ENCODE measurements at regions not wholly inside any gene's neighbourhood (a gene's known extent, or its start where the extent isn't known, plus 50 kb on each side); places are given as distances from the start of the nearest gene placed in this dataset.

DNA sequence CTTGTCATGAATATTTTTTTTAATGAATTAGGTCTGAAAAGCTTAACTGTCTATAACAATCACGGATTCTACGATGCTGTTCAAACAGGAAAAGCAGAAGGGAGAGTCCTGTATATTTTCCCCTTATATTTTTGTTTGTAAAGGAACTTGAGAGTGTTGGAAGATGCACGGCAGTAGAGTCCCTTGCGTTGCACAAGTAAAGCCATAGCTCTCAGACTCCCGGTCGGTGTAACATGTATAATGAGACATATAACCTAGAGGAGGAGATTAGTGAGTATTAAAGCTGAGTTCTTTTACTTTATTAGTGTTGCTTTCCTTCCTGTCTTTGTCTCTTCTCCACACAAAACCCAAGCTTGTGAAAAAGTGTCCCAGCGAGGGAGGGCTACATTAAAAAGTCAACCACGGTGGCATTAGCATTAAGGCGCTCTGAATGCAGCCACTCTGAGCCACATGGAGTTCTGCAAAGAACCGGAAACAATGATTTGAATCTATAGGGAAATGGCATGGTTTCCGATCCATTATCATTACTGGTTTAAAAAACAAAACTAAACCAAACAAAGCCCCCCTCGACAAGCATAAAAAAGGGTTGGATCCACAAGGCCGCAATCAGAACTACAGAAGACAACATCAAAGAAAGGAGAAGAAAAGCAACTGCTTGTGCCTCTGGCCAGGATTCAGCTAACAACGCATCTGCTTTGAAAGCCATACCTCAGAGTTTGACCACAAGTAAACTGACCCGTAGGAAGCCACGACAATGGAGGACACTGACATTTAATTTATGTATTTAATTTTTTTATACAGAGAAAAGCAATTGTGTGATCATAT is 356.8 kb downstream of the LMO4 start:
- DNase-seq: peak in 1 of 2 experiments; percentile 6

DNA sequence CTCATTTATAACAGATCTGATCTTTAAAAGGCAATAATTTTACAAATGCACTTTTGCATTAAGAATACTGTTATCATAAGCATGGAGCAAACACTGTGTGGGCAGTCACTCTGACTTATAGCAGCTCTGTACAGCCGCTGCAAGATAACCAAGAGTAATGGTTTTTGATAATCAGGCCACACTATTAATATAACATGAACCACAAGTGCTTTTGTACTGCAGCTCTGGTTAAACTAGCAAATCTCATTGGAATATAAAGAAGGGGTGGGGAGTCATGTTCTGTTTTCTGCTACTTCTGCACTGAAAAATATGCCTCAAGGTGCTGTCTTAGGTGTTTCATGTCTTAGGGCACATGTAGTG is 357.4 kb downstream of the LMO4 start:
- DNase-seq: no peak

DNA sequence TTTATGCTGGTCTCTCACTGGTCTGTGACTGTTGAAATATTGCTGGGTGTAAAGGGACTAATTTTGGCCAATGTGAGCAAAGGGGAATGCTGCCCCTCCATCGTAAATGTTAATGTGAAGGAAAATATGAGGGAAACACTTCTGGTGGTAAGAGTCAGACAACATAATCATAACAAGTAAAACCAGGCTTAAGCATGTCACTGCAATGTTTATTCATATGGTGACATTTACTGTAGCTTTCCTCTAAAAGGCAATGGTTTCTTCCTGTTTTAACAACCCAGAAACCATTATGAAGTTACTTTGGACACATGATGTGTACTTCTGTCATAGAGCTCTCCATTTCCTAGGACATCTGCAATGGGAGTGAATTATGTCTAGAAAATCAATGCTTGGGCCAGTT is 358.0 kb downstream of the LMO4 start:
- no peak for DNase-seq

DNA sequence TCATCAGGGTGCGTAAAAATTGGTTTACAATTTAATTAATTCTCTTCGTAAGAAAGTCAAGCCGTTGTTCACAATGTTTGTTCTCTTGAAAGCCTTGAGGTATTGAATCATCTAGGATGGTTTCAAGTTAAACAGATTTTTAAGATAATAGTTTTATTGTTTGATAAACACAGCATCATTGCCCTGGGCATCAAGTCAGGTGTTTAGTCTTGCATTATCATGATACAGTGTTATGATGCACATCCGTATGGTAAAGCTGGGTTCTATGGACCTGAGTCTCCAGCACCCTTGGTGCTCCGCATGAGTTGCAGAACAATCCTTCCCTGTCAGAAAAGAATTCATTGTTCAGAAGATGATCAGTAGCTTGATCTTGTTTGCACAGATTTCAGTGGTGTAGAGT is 359.5 kb downstream of the LMO4 start:
- no peak for DNase-seq

DNA sequence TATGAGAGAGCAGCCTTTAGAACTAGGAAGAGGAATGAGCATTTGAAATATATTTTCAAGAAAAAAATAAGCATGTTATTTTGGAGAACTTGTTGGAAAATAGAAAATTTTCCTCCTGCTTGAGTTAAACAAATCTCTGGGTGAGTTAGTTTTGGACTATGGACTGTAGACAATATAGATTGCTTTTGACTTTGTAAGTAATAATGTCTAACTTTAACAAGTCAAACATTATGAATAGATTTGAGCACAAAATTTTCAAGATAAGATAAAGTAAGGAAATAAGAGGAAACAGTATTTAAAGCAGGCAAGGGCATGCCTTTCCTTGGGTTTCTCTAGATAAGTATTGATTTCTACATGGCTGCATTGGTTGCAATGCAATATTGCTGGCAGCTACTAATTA is 360.8 kb downstream of the LMO4 start:
- no peak for DNase-seq

DNA sequence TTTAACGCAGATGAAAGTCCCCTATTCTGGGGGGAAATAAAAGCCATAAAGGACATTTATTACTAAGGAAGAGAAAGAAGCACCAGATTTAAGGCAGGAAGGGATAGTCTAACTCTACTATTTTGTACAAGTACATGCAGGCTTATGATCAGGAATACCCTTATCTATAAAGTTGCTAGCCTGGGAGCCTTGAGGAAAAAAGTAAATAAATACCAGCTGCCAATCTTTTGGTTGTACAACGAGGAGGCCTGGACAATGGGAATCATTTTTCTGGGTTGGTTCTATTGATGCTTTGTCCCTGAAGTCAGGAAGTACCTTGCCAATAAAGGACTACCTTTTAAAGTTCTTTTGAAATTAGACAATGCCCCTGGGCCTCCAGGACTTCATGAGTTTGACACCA is 367.8 kb downstream of the LMO4 start:
- no peak for DNase-seq

DNA sequence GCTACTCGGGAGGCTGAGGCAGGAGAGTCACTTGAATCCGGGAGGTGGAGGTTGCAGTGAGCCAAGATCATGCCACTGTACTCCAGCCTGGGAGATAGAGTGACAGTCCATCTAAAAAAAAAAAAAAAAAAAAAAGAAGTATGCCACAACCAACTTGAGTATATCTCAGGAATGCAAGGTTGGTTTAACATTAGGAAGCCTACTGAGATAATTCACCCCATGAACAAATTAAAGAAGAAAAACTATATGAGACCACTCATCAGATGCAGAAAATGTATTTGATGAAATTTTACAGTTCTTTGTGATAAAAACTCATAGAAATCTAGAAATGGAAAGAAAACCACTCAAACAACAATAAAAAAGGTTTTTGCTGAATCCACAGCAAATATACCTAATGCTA is 373.8 kb downstream of the LMO4 start:
- no peak for DNase-seq

DNA sequence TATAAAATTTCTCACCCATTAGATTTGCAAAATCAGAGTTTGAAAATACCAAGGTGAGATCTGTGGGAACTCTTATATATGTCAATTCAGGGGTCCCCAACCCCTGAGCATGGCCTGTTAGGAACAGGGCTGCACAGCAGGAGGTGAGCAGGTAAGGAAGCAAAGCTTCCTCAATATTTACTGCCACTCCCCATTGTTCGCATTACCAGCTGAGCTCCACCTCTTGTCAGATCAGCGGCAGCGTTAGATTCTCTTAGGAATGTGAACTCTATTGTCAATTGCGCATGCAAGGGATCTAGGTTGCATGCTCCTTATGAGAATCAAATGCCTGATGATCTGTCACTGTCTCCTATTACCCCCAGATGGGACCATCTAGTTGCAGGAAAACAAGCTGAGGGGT is 376.6 kb downstream of the LMO4 start:
- no peak for DNase-seq

DNA sequence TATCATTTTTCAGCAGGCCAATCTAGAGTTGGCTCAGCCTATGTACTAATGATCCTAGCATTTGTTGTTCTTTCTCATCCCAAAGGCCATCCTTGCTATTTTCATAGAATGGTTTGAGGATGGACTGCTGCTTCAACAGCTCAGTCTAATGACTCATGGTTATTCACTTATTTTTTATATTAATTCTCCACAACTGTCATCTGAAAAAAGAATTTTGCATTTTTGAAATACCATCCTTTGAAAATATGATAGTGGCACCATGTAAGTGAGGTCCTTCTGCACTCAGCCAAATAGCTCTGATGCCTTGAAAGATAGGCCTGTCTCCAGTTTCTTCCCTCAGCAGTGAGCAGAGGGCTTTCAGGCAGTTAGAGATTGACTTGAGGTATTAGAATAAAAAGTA is 377.5 kb downstream of the LMO4 start:
- DNase-seq: no peak

DNA sequence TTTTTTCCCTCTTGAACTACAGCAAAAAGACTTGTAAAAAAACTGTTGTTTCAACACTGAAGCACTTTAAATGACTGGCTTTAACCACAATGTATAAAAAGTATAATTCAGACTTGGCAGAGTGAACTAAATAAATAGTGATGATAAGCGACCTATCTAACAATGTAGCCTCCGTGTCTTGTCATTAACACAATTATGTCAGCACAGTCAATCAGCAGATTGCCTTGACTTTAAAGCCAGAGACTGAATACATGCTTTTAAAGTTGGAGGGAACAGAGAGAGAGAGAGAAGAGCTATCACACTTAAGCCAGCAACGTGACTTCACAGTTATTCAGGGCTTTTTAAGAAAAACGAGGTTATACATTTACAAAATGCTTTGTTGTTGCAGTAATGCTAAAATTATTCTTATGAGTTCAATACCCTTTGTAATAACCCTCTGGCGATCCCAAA is 378.1 kb downstream of the LMO4 start:
- DNase-seq: peak in 1 of 2 experiments; percentile 26

DNA sequence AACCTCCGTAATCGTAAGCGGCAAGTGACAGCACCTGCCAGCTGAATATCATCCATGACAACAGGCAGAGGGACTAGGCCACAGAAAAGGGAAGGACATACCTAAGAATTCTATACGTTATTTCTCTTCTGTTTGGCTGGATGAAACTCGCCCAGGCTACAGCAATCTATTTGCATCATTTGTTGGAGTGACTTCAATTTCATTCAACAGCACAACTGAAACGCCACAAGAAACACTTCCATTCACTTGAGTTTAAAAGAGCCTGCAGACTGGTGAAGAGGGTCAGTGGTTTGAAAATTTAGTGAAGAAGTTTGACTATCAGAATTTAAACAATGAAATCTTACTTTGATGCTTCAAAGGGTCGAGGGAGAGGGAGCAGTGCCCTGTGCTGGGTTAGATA is 378.7 kb downstream of the LMO4 start:
- no peak for DNase-seq

DNA sequence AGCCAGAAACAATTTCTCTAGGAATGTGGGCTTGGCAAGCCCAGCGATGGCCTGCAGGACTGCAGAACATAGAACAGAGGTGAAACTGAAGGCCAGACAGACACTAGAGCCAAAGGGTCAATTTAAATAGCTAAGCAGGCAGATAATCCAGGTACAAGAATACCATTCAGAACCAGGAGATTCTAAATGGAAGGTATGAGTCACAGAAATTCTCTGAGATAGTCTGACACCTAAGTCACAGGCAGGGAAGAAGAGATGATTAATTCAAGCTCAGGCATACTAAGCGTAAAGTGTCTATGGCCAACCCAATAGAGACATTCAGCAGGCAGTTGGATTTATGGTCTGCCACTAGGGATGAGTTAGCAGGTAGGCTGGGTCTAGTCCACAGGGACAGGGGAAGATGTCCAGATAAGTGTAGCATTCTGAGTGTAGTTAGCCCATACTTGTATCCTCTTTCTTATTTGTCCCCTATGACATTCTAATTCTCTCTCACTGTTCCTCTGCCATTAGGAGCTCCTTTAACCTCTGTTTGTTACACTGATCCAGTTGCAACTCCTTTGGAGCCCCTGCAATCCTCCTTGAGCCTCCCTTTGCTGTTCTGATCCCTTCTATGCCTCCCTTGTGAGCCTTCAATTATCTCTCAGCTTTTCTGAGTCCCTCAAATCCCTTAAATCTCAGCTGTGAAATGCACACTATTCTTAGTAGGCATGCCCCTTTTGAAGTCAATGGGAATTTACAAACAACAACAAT is 383.8 kb downstream of the LMO4 start:
- no peak for DNase-seq

DNA sequence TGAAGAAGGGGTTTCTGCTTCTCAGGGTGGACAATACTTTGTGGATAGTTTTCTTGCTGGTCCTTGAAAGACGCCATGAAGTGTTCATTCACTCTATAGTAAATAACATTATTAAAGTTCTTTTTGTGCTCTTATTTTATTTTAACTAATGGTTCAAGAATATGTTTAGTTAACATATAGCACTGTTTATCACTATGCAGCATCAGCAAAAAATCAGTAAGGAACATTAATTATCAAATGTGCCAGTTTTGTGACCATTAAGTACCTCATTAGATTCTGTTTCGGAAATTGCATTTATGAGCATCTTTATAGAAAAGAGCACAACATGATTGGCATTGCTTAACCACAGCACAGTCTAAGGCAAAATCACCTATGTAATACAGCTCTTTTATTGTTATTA is 385.6 kb downstream of the LMO4 start:
- no peak for DNase-seq

DNA sequence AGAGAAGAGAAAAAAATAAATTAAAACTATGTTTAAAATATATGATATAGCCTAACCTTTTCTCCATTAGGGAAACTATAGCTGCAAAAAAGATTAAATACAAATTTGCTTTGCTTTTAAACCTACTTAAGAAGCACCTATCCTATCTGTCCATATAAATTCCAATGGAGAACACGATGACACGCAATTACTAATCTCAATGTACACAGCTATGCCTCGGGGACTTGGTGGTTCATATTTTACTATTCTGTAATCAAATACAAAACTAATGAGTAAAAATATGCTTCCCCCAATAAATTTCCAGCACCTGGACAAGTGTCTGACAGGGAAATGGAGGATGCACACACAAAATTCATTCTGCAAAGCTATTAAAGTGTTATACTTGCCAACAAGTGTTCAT is 386.4 kb downstream of the LMO4 start:
- no peak for DNase-seq

DNA sequence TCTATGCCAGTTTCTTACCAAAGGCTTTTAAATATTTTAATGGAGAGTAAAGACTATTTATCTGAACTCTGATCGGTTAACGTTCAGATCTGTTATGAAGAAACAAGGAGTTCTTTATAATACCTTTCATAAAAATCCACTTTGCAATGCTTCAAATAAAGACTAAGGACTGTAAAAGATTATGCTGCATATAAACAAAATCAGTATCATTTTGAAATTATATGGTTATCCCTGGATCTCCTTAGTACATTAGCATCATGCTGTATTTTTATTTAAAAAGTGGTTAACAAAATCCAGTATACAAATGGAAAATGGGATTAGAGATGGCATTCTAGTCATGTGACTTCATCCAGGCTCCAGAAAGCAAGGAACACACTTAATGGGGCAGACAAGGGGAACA is 386.8 kb downstream of the LMO4 start:
- no peak for DNase-seq

DNA sequence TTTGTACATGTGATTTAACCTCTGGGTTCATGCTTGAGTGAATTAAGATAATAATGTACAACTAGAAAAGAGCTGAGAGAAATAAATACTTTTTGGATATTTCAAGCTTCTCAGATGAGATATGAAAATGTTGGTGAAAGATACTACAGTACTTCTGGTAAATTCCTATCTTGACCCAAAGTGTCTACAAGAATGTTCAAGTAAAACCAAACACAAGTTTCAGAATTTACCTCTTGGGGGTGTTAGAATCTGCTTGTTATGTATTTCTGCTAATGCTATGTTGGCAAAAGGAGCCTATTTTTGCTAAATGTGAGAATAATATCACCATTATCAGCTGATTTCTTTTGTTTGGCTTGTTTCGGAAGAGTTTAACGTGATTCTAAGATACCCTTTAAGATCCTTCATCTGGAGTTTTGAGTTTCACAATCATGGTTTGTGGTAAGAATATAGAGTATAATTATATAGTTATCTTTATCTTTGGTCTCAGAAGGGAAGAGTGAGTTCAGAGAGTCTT is 388.5 kb downstream of the LMO4 start:
- DNase-seq: no peak

DNA sequence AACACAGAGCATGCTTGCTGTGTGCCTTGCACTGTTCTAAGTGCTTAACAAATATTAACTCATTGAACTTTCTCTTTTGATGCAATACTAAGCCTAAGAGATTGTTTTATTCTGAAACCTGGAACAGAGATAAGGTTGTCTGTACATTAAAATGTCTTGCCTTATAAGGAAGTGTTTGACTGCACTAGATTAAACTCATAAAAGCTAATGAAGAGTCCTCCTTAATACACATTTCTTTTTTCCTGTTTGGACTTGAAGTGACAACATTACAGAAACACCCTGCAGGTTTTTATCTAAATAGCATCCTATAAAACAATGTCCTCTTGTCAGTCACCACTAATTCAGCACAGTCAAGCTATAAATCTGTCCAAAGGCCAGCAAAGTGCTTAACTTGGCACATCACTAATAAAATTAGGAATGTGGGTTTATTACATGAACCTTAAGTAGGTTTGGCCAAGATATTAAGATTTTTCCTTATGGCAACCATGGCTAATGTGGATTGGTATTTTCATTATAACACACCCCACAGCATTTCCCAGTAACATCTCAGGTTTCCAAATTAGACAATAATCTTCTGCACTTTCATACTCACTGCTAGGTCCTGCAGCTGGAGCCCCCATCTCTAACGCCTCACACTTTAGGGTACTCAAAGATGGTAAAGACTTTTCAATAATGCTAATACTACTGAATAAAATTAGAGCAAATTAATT is 389.7 kb downstream of the LMO4 start:
- no peak for DNase-seq

DNA sequence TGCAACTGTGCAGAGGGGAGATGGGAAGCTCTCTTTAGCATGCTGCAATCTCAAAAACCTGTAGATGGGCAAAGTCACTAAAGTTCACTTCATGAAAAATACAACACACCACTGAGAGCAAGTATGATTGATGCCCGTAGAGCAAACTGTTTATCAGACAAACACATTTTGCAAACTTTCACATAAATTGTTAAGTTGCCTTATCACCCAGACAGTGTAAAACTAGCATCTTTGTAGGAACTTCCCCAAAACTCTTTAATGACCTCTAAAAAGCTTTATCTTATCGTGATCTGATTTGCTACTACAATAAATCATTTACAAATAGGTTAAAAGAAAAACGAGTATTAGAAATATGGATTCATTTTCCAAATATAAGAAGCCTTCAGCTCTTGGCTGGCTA is 391.0 kb downstream of the LMO4 start:
- DNase-seq: no peak

DNA sequence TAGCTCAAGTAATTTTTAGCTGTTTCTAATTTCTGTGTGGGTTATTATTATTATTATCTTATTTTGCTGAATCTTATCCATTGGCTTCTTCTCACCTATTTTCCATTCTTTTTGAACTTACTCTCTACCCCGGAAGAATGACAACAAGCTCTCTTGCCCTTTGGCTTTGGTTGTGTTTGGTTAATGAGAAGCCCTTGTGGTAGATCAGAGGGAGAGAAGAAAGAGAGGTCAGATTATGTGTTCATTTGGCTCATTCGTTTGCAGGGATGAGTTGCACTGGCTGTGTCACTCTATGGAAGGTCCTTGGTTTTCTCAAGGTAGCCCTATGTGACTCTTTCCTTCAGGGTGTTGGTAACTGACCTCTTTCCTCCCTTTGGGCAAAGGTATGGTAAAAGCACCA is 391.9 kb downstream of the LMO4 start:
- DNase-seq: no peak

DNA sequence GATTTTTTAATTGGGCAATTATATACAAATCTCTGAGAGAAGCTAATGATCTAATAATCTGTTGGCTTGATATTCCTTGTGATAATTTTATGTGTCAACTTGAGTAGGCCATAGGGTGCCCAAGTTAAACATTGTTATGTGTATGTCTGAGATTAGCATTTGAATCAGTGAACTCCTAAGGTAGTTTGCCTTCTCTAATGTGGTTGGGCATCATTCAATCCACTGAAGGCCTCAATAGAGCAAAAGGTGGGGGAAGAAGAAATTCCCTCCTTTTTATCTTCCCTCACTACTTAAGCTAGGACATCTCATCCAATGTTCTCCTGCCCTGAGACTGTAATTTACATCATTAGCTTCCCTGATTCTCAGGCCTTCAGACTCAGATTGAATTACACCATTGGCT is 394.5 kb downstream of the LMO4 start:
- no peak for DNase-seq

DNA sequence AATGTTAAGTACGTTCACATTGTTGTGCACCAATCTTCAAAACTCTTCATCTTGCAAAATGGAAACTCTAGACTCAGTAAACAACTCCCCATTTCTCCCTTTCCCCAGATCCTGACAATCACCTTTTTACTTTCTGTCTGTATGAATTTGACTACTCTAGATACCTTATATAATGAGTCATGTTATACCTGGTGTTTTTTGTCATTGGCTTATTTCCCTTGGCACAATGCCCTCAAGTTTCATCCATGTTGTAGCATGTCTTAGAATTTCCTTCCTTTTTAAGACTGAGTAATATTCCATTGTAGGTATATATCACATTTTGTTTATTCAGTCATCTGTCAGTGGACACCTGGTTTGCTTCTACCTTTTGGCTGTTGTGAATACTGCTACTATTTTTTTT is 399.5 kb downstream of the LMO4 start:
- DNase-seq: no peak

DNA sequence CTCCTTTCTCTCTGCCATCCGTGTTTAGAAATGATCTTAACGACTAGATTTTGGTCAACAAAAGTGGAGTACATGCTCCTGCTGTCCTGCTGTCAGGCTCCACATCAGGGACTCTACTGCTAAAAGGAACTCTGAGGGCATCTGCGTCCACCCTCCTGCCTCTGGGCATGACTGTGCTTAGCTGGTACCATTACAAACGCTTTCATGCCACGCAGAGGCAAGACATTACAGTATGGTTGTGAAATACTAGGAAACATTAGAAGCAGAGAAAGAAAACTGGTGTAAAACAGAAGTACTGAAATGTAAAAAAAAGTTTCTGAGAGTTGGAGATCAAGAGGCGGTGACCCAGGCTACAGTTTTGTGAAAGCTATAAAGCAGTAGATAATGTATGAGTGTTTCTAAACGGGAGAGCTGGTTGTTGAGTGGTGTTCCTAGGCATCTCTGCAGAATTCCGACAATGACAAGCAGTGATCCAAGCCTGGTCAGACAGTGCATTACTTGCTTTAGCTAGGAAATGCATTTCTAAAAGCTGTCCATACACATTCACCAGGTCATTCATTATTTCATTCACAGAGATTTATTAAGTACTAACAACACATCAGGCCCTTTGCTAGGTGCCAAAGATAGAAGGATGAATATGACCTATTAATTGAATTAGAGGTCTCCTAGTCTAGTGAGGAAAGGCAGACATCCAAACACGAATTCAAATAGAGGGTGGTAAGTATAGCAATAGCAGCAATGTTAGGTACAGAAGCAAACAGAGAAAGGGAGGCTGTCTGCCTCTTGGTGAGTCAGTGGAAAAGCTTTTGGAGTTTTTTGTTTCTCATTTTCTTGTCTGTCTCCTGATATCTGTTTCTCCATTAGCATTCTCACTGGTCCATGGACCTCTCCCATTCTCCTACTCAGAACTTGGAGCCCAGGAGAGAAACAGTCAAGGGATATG is 401.9 kb downstream of the LMO4 start:
- DNase-seq: no peak

DNA sequence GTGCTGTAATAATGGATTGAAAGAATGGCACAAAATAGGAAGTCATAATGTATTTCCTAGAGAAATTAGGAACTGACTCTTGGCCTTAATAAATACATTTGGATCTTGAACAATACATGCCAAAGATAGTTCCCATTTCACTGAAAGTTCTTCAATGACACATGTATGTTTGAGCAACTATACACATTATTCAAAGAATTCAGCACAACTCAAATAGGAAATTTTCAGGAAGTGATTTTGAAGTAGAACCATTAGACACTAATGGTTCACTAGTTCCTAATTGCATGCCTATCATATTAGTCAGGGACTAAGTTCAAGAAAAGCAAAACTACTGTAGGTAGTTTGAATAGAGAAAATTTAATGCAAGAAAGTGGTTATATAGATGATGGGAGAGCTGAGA is 404.7 kb downstream of the LMO4 start:
- no peak for DNase-seq
